Suppressor macrophage treated with lipopolysaccharide for 1 hour (primary cell): ENCODE measurements at regions not wholly inside any gene's neighbourhood (a gene's known extent, or its start where the extent isn't known, plus 50 kb on each side); places are given as distances from the start of the nearest gene placed in this dataset.
"Not testable (repeated sequence)": the region's sequence is repeated elsewhere in the genome, so short reads cannot be mapped to it uniquely, and the experiment has no call there.

ENCODE experiments used
- DNase-seq, 3 donors: peaks; one replicate each; pipeline ENCODE4 v3.0.0-alpha.2; 2020 to 2022

GRCh38 chr12:94916663-94917062 is 86.8 kb downstream of the NDUFA12 start:
- no peak for DNase-seq

GRCh38 chr12:94909663-94910062 is 93.8 kb downstream of the NDUFA12 start:
- DNase-seq, result no peak

GRCh38 chr12:94905749-94906148 is 97.7 kb downstream of the NDUFA12 start:
- not testable (repeated sequence) for DNase-seq

GRCh38 chr12:94900496-94900895 is 103.0 kb downstream of the NDUFA12 start:
- DNase-seq, result no peak

GRCh38 chr12:94898388-94898787 is 105.1 kb downstream of the NDUFA12 start:
- no peak for DNase-seq

- no peak for DNase-seq
These were observed 110.8 kb downstream of the NDUFA12 start for GRCh38 chr12:94892544-94893267.

GRCh38 chr12:94889445-94890210 is 113.9 kb downstream of the NDUFA12 start:
- no peak for DNase-seq

- DNase-seq, result no peak
These were observed 124.0 kb downstream of the NDUFA12 start for GRCh38 chr12:94879542-94879941.

GRCh38 chr12:94875525-94875924 is 128.0 kb downstream of the NDUFA12 start:
- peak in 1 of 3 donors; percentile 18 for DNase-seq

- DNase-seq, result peak in 1 of 3 donors; percentile 14
These were observed 128.8 kb downstream of the NDUFA12 start for GRCh38 chr12:94874518-94875302.

- peak in 1 of 3 donors; percentile 26 for DNase-seq
These were observed 129.6 kb downstream of the NDUFA12 start for GRCh38 chr12:94873734-94874517.

- DNase-seq, result peak; percentile 11 to 69 (median 37)
These were observed 130.3 kb downstream of the NDUFA12 start for GRCh38 chr12:94872971-94873733.

- peak in 1 of 3 donors; percentile 12 for DNase-seq
These were observed 130.9 kb downstream of the NDUFA12 start for GRCh38 chr12:94872671-94872970.

- peak in 1 of 3 donors; percentile 16 for DNase-seq
These were observed 131.4 kb downstream of the NDUFA12 start for GRCh38 chr12:94872007-94872653.

- no peak for DNase-seq
These were observed 133.0 kb downstream of the NDUFA12 start for GRCh38 chr12:94870511-94870910.

- no peak for DNase-seq
These were observed 135.3 kb downstream of the NDUFA12 start for GRCh38 chr12:94868161-94868560.

- DNase-seq, result peak; percentile 47 to 67 (median 50)
These were observed 136.2 kb downstream of the NDUFA12 start for GRCh38 chr12:94867066-94867855.

GRCh38 chr12:94864987-94865386 is 138.5 kb downstream of the NDUFA12 start:
- peak in 1 of 3 donors; percentile 11 for DNase-seq

GRCh38 chr12:94863321-94864035 is 140.0 kb downstream of the NDUFA12 start:
- peak in 1 of 3 donors; percentile 5 for DNase-seq

- no peak for DNase-seq
These were observed 141.1 kb downstream of the NDUFA12 start for GRCh38 chr12:94862421-94862820.
